ENCODE measurements at regions not wholly inside any gene's neighbourhood (a gene's known extent, or its start where the extent isn't known, plus 50 kb on each side); places are given as distances from the start of the nearest gene placed in this dataset.

DNA sequence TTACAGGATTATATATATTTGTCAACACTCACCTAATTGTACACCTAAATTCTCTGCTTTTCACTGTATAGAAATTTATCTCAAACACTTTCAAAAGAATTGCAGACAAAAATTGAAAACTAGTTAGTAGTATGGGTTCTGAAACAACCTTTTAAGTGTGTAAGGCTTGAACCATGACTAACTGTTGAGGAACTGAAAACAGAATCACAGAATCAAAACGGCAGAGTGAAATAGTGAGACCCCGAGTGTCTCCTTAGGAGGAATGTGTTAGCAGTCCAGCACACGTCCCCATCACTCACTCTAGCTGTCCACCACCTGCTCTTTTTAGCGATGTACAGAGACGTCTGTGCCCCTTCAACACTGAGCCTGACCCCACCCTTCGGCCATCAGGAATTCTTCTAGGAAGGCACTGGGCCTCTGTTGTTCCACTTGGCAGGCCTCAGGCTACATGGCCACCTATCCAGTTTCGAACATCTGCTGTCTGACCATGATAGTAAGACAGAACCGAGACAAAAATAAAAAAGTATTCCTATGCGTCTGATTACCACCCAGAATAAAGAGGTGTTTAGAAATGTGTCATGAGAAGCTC is 227.4 kb downstream of the C6orf118 start:
- TF ChIP-seq, protein P1, sequence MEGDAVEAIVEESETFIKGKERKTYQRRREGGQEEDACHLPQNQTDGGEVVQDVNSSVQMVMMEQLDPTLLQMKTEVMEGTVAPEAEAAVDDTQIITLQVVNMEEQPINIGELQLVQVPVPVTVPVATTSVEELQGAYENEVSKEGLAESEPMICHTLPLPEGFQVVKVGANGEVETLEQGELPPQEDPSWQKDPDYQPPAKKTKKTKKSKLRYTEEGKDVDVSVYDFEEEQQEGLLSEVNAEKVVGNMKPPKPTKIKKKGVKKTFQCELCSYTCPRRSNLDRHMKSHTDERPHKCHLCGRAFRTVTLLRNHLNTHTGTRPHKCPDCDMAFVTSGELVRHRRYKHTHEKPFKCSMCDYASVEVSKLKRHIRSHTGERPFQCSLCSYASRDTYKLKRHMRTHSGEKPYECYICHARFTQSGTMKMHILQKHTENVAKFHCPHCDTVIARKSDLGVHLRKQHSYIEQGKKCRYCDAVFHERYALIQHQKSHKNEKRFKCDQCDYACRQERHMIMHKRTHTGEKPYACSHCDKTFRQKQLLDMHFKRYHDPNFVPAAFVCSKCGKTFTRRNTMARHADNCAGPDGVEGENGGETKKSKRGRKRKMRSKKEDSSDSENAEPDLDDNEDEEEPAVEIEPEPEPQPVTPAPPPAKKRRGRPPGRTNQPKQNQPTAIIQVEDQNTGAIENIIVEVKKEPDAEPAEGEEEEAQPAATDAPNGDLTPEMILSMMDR (IDR thresholded peaks at IDR 0.05; ENCODE audit: poor library complexity, severe bottlenecking), result no peak
- TF ChIP-seq EZH2 (IDR thresholded peaks at IDR 0.05; ENCODE audit: borderline replicate concordance, insufficient read depth, low read length, poor library complexity, severe bottlenecking), result no peak

Data from neural cell (in vitro differentiated cells).